HG02943 (cell line): ENCODE measurements at regions not wholly inside any gene's neighbourhood (a gene's known extent, or its start where the extent isn't known, plus 50 kb on each side); places are given as distances from the start of the nearest gene placed in this dataset.

Experiments
- ATAC-seq: cut with Tn5 transposase; IDR thresholded peaks from one replicate; pipeline ENCODE4 v1.9.1; 2021; ENCODE audit warnings: mild to moderate bottlenecking, low read depth, moderate library complexity; ENCODE audit not compliant: unreplicated experiment

GRCh38 chr4:31334086-31334910, 614.1 kb downstream of the PCDH7 start:
- ATAC-seq: no peak

GRCh38 chr4:31338000-31338399, 617.8 kb downstream of the PCDH7 start:
- ATAC-seq: no peak

GRCh38 chr4:31341601-31342359, 621.6 kb downstream of the PCDH7 start:
- ATAC-seq: no peak

GRCh38 chr4:31343061-31343460, 622.9 kb downstream of the PCDH7 start:
- ATAC-seq: no peak

- no peak for ATAC-seq
These were observed 629.7 kb downstream of the PCDH7 start for GRCh38 chr4:31349907-31350306.

GRCh38 chr4:31351695-31352094, 631.5 kb downstream of the PCDH7 start:
- ATAC-seq: no peak

- ATAC-seq: no peak
These were observed 636.7 kb downstream of the PCDH7 start for GRCh38 chr4:31356839-31357238.

- ATAC-seq: no peak
These were observed 640.6 kb downstream of the PCDH7 start for GRCh38 chr4:31360786-31361185.

GRCh38 chr4:31362756-31363155, 642.6 kb downstream of the PCDH7 start:
- no peak for ATAC-seq

GRCh38 chr4:31365006-31365690, 645.0 kb downstream of the PCDH7 start:
- ATAC-seq: no peak

GRCh38 chr4:31366041-31366440, 645.9 kb downstream of the PCDH7 start:
- ATAC-seq: no peak

- ATAC-seq: peak; percentile 74
These were observed 650.8 kb downstream of the PCDH7 start for GRCh38 chr4:31370866-31371465.

- ATAC-seq: no peak
These were observed 654.2 kb downstream of the PCDH7 start for GRCh38 chr4:31374256-31374960.

GRCh38 chr4:31375936-31376335, 655.8 kb downstream of the PCDH7 start:
- ATAC-seq: no peak

- ATAC-seq: no peak
These were observed 659.2 kb downstream of the PCDH7 start for GRCh38 chr4:31379364-31379763.

GRCh38 chr4:31383767-31384166, 663.6 kb downstream of the PCDH7 start:
- no peak for ATAC-seq

- no peak for ATAC-seq
These were observed 670.7 kb downstream of the PCDH7 start for GRCh38 chr4:31390849-31391248.

- no peak for ATAC-seq
These were observed 671.8 kb downstream of the PCDH7 start for GRCh38 chr4:31391976-31392375.

GRCh38 chr4:31392923-31393322, 672.8 kb downstream of the PCDH7 start:
- no peak for ATAC-seq

- ATAC-seq: no peak
These were observed 688.0 kb downstream of the PCDH7 start for GRCh38 chr4:31408121-31408520.
